ENCODE measurements at regions not wholly inside any gene's neighbourhood (a gene's known extent, or its start where the extent isn't known, plus 50 kb on each side); places are given as distances from the start of the nearest gene placed in this dataset.

DNA sequence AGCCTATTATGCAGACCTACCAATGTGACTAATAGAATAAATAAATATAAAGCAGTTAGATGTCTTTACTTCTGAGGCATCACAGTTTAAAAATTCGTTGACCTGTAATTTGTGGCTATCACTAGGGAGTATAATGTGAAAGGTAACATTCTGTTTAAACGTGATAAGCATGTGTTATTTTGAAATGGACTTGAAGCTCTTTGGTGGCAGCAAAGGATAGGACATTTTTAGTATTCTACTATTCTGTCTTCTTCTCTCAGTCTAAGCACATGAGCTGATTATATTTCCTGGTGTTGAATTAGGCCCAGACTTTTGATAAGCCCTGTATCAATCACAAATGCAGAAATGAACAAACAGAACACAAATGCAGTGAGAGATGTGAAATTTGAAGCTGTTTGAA lies 974.0 kb upstream of the CDH10 start:
- TF ChIP-seq, protein P1, sequence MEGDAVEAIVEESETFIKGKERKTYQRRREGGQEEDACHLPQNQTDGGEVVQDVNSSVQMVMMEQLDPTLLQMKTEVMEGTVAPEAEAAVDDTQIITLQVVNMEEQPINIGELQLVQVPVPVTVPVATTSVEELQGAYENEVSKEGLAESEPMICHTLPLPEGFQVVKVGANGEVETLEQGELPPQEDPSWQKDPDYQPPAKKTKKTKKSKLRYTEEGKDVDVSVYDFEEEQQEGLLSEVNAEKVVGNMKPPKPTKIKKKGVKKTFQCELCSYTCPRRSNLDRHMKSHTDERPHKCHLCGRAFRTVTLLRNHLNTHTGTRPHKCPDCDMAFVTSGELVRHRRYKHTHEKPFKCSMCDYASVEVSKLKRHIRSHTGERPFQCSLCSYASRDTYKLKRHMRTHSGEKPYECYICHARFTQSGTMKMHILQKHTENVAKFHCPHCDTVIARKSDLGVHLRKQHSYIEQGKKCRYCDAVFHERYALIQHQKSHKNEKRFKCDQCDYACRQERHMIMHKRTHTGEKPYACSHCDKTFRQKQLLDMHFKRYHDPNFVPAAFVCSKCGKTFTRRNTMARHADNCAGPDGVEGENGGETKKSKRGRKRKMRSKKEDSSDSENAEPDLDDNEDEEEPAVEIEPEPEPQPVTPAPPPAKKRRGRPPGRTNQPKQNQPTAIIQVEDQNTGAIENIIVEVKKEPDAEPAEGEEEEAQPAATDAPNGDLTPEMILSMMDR (conservative IDR thresholded peaks at IDR 0.05) = no peak
- Mint-ChIP-seq H3K27ac (ENCODE audit: unreplicated experiment) (no peak overlapping the region), H3K4me3 (no peak overlapping the region), H3K9me3 (peaks cover 2% of the 10 kb centered on the region), H3K36me3 (ENCODE audit: low read depth) (no peaks in the 10 kb centered on the region), H3K4me1 (no peaks in the 10 kb centered on the region), H3K27me3 (ENCODE audit: low read depth) (no peaks in the 10 kb centered on the region)
- DNase-seq (ENCODE audit: low read depth, low spot score) = no peak

DNA sequence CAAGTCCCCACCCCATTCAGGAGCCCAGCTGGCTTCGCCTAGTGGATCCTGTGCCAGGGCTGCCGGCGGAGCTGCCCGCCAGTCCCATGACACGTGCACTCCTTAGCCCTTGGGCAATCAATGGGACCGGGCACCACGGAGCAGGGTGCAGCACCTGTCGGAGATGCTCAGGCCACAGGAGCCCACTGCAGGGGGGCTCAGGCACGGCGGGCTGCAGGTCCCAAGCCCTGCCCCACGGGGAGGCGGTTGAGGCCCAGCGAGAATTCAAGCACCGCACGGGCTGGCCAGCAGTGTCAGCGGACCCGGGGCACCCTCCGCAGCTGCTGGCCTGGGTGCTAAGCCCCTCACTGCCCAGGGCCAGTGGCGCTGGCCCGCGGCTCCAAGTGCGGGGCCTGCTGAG lies 969.7 kb upstream of the CDH10 start:
- Mint-ChIP-seq H3K4me3 (no peak overlapping the region), H3K9me3 (peaks cover 2% of the 10 kb centered on the region), H3K36me3 (ENCODE audit: low read depth) (no peaks in the 10 kb centered on the region), H3K27me3 (ENCODE audit: low read depth) (no peaks in the 10 kb centered on the region), H3K4me1 (no peaks in the 10 kb centered on the region), H3K27ac (ENCODE audit: unreplicated experiment) (no peak overlapping the region)
- TF ChIP-seq, protein P1 (conservative IDR thresholded peaks at IDR 0.05) = no peak
- no peak for DNase-seq (ENCODE audit: low read depth, low spot score)

DNA sequence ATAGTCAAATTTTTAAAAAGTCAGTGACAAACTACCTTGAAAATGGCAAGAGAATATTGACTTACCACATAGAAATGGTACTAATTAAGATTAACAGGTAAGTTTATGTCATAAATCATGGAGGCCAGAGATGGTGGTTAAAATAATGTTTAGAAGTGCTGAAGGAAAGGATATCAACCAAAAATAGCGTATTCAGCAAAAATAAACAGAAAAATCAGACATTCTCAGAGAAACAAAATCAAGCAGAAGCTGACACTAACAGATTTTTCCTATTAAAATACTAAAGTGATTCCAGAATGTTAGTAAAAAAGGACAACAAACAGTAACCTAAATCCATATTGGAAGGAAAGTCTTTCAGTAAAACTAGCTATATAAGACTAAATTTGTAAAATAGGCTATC lies 959.9 kb upstream of the CDH10 start:
- DNase-seq (ENCODE audit: low read depth, low spot score) = no peak
- Mint-ChIP-seq H3K36me3 (ENCODE audit: low read depth) (no peaks in the 10 kb centered on the region), H3K27me3 (ENCODE audit: low read depth) (no peaks in the 10 kb centered on the region), H3K9me3 (peaks cover 7% of the 10 kb centered on the region), H3K4me3 (no peak overlapping the region), H3K27ac (ENCODE audit: unreplicated experiment) (no peak overlapping the region), H3K4me1 (no peaks in the 10 kb centered on the region)
- TF ChIP-seq, protein P1 (conservative IDR thresholded peaks at IDR 0.05) = no peak

DNA sequence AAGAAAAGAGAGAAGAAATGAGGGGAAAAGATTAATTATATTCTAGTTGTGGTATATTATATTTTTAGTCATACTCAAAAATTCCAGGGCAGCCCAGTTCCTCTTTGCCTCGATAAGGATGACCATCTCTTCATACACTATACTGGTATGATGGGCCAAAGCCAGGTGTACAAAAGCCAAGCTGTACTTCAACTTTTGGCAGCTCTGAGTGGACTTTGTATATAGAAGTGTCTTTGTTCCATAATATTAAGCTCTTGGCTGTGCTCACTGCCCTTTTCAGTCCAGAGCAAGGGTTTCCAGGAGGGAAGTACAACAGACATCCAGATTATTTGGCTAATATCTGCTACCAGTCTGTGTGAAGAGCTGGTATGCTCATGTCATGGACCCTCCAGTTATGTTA lies 934.3 kb upstream of the CDH10 start:
- Mint-ChIP-seq H3K4me3 (no peak overlapping the region), H3K27me3 (ENCODE audit: low read depth) (no peaks in the 10 kb centered on the region), H3K36me3 (ENCODE audit: low read depth) (peaks cover 3% of the 10 kb centered on the region), H3K27ac (ENCODE audit: unreplicated experiment) (no peak overlapping the region), H3K9me3 (peaks cover 9% of the 10 kb centered on the region), H3K4me1 (no peaks in the 10 kb centered on the region)
- no peak for DNase-seq (ENCODE audit: low read depth, low spot score)
- TF ChIP-seq, protein P1 (conservative IDR thresholded peaks at IDR 0.05) = no peak

DNA sequence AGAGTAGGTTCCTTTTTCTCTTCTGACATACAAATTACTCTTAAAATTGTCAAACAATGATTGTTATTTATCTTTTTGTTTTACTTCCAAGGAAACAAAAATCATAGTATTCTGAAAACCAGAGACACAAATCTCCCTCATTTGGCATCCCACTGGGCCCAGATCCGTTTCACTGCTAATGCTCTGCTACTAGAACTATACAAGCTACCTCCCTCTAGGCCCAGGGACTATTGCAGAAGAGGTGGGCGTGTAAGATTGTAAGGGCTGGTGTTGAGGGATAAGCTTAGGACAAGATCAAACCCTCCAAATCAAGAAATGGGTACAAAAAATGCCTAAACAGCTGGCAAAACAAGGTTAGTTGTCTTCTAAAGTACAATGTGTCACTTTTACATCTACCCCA lies 928.9 kb upstream of the CDH10 start:
- H3K4me1 Mint-ChIP-seq = no peaks in the 10 kb centered on the region
- no peak for DNase-seq (ENCODE audit: low read depth, low spot score)
- no peak overlapping the region for H3K27ac Mint-ChIP-seq (ENCODE audit: unreplicated experiment)
- peaks cover 2% of the 10 kb centered on the region for H3K9me3 Mint-ChIP-seq
- TF ChIP-seq, protein P1 (conservative IDR thresholded peaks at IDR 0.05) = no peak
- H3K27me3 Mint-ChIP-seq (ENCODE audit: low read depth) = no peaks in the 10 kb centered on the region
- H3K4me3 Mint-ChIP-seq = no peak overlapping the region
- H3K36me3 Mint-ChIP-seq (ENCODE audit: low read depth) = no peaks in the 10 kb centered on the region

DNA sequence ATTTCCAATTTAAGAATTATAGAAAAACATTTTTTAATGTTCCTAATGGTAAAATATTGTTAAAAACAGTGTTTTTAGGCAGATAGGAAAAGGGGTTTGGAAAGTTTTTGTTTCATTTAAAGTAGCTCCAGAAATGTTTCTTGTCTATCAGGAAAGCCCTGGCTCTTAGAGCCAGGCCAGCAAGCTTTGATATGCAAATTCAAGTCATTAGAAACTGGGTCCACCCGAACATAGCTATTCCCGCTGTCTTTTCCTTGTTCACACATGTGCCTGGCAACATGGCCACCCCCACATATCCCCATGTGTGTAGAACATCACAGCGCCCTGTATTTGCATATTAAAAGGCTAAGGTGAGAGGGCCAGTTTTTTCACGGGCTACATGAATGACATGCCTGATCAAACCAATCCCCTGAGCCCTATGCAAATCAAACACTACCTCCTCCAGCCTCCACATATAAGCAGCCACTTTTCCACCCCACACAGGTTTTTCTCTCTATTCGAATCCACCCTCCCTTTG lies 925.3 kb upstream of the CDH10 start:
- TF ChIP-seq, protein P1 (conservative IDR thresholded peaks at IDR 0.05) = no peak
- Mint-ChIP-seq H3K9me3 (peaks cover 5% of the 10 kb centered on the region), H3K4me1 (no peaks in the 10 kb centered on the region), H3K4me3 (no peak overlapping the region), H3K36me3 (ENCODE audit: low read depth) (no peaks in the 10 kb centered on the region), H3K27me3 (ENCODE audit: low read depth) (no peaks in the 10 kb centered on the region), H3K27ac (ENCODE audit: unreplicated experiment) (no peak overlapping the region)
- DNase-seq (ENCODE audit: low read depth, low spot score) = no peak

All from neural crest cell (in vitro differentiated cells).